OCI-LY1 (cell line): ENCODE measurements at regions not wholly inside any gene's neighbourhood (a gene's known extent, or its start where the extent isn't known, plus 50 kb on each side); places are given as distances from the start of the nearest gene placed in this dataset.

Experiments
- H2AFZ ChIP-seq: fragments of 200-600 bp; sonication (generic), shearing (Covaris generic); 2 replicates; pipeline ENCODE4 v1.6.0; 2014; ENCODE audit warnings: antibody characterized with exemption, mild to moderate bottlenecking, low read length
- H3F3A ChIP-seq: fragments of 200-600 bp; sonication (generic), shearing (Covaris generic); 2 replicates; pipeline ENCODE4 v1.6.0; 2014; ENCODE audit warnings: mild to moderate bottlenecking, antibody characterized with exemption, low read length, moderate library complexity; ENCODE audit not compliant: insufficient read depth
- H3K27ac ChIP-seq: fragments of 200-600 bp; sonication (generic); 2 replicates; pipeline ENCODE4 v1.5.1; 2014; ENCODE audit warnings: low read length, mixed run types, mild to moderate bottlenecking, low read depth; ENCODE audit not compliant: poor library complexity, severe bottlenecking
- H3K27me3 ChIP-seq: fragments of 200-600 bp; sonication (generic); 2 replicates; pipeline ENCODE4 v1.6.0; 2014; ENCODE audit warnings: antibody characterized with exemption, mild to moderate bottlenecking, low read length, moderate library complexity; ENCODE audit not compliant: insufficient read depth
- H3K36me3 ChIP-seq: fragments of 200-600 bp; sonication (generic); 2 replicates; pipeline ENCODE4 v1.6.1; 2014; ENCODE audit warnings: mild to moderate bottlenecking, antibody characterized with exemption, low read length, moderate library complexity, mixed read lengths; ENCODE audit not compliant: insufficient read depth
- H3K4me1 ChIP-seq: fragments of 200-600 bp; sonication (generic); 2 replicates; pipeline ENCODE4 v1.5.1; 2014; ENCODE audit warnings: mild to moderate bottlenecking, low read length, moderate library complexity; ENCODE audit not compliant: insufficient read depth, severe bottlenecking
- H3K4me2 ChIP-seq: fragments of 200-600 bp; sonication (generic), shearing (Covaris generic); 2 replicates; pipeline ENCODE4 v1.6.1; 2014; ENCODE audit warnings: low read length
- H3K4me3 ChIP-seq: fragments of 200-600 bp; sonication (generic); 2 replicates; pipeline ENCODE4 v1.5.1; 2014; ENCODE audit warnings: low read length, low read depth, mild to moderate bottlenecking, mixed read lengths; ENCODE audit not compliant: poor library complexity, severe bottlenecking
- H3K79me2 ChIP-seq: fragments of 200-600 bp; shearing (Covaris generic); 2 replicates; pipeline ENCODE4 v1.6.1; 2016; ENCODE audit warnings: mixed run types, low read length, mixed read lengths; ENCODE audit not compliant: insufficient read depth
- H3K9ac ChIP-seq: fragments of 200-600 bp; sonication (generic), shearing (Covaris generic); 2 replicates; pipeline ENCODE4 v1.6.1; 2014; ENCODE audit warnings: mild to moderate bottlenecking, low read length, mixed read lengths
- H3K9me2 ChIP-seq: fragments of 200-600 bp; sonication (generic), shearing (Covaris generic); 2 replicates; pipeline ENCODE4 v1.6.1; 2014; ENCODE audit warnings: low read depth, mild to moderate bottlenecking, low read length, mixed read lengths
- H3K9me3 ChIP-seq: fragments of 200-600 bp; shearing (Covaris generic); 2 replicates; pipeline ENCODE4 v1.6.1; 2014; ENCODE audit warnings: low read length, mixed read lengths
- H4K20me1 ChIP-seq: fragments of 200-600 bp; sonication (generic), shearing (Covaris generic); 2 replicates; pipeline ENCODE4 v1.6.0; 2016; ENCODE audit warnings: mild to moderate bottlenecking, low read length; ENCODE audit not compliant: insufficient read depth
- EZH2 ChIP-seq: fragments of 200-600 bp; sonication (generic), shearing (Covaris generic); IDR thresholded peaks from 2 replicates; pipeline ENCODE4 v1.8.0; 2017; ENCODE audit warnings: borderline replicate concordance, mixed run types, mild to moderate bottlenecking, antibody characterized with exemption, low read length, moderate library complexity, mixed read lengths
- TF ChIP-seq, protein P1 (sequence below): fragments of 200-600 bp; sonication (generic), shearing (Covaris generic); IDR thresholded peaks from 2 replicates; pipeline ENCODE4 v1.5.1; 2017; ENCODE audit warnings: mild to moderate bottlenecking, antibody characterized with exemption, low read length, moderate library complexity, mixed read lengths

DNA sequence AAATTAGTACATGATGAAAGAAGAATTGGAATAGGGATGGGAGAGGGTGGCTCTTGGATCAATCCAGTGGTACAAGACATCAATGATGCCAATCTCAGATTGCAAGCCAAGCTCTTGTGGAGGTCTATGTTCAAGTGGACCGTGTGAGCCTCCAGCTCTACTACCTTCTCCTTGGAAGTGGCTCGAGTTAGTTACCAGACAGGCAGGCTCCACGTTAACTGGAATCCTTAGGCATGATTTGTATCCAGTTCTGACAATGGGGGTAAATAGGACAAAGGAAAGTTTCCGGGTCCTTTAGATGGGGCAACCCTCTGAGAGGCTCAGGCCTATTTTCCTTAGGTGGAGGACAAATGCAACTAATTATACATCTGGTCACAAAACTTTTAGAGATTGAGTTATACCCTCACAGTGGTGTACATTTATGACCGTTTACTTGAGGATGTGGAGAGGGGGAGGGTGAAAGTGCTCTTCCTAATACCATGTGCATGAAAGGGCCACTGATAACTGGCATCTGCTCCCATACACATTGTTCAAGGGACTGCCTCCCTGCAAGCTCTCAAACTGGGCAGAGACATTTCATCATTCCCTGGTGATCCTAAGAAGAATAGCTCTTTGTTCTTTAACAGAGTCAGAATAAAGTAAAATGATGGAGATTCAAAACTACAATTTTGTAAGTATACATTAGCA lies 180.2 kb downstream of the SOCS6 start:
- Histone ChIP-seq H3K4me3 (no peak overlapping the region), H3F3A (no peaks in the 10 kb centered on the region), H3K79me2 (no peaks in the 10 kb centered on the region), H3K4me2 (no peak overlapping the region), H3K36me3 (no peaks in the 10 kb centered on the region), H3K27ac (no peak overlapping the region), H4K20me1 (no peaks in the 10 kb centered on the region), H2AFZ (no peak overlapping the region), H3K9ac (no peak overlapping the region), H3K4me1 (no peaks in the 10 kb centered on the region), H3K9me3 (no peaks in the 10 kb centered on the region), H3K27me3 (no peaks in the 10 kb centered on the region), H3K9me2 (no peaks in the 10 kb centered on the region)
- no peak for TF ChIP-seq EZH2
- TF ChIP-seq, protein P1, sequence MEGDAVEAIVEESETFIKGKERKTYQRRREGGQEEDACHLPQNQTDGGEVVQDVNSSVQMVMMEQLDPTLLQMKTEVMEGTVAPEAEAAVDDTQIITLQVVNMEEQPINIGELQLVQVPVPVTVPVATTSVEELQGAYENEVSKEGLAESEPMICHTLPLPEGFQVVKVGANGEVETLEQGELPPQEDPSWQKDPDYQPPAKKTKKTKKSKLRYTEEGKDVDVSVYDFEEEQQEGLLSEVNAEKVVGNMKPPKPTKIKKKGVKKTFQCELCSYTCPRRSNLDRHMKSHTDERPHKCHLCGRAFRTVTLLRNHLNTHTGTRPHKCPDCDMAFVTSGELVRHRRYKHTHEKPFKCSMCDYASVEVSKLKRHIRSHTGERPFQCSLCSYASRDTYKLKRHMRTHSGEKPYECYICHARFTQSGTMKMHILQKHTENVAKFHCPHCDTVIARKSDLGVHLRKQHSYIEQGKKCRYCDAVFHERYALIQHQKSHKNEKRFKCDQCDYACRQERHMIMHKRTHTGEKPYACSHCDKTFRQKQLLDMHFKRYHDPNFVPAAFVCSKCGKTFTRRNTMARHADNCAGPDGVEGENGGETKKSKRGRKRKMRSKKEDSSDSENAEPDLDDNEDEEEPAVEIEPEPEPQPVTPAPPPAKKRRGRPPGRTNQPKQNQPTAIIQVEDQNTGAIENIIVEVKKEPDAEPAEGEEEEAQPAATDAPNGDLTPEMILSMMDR, result no peak

DNA sequence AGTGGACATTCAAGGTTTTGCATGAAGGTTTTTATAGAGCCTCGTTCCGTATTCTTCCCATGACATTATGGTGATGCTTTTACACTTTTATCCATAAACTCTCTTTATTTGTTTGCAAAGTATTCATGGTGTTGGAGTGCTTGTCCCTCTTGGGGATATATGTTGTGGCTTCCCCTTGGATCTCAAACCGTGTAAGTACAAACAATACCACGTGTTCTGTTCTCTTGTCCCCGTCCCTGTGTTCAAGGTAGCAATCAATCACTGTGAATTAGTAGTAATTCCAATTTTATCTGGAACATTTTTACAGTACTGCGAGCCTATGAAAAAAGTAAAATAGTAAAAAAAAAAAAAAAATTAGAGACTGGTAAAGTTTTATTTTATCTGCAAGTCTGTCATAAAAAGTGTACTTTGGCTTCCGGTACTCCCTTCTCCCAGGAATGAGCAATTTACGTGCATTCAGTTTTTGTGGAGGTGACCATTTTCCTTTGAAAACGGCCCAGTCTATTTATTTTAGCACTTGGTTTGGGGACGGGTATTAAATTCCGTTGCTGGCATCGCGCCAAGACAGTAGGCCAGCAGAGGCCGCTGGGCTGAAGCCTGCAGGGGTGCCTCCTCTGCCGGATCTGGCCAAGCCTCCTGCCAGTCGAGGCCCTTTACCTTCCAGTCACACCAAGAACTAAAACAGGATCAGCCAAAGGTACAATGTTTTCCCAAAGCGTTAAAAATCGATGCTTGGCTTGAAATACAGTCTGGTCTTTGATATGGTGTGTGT lies 175.7 kb downstream of the SOCS6 start:
- Histone ChIP-seq H3K36me3 (no peaks in the 10 kb centered on the region), H3F3A (no peaks in the 10 kb centered on the region), H4K20me1 (no peaks in the 10 kb centered on the region), H3K27me3 (no peaks in the 10 kb centered on the region), H3K9me3 (no peaks in the 10 kb centered on the region), H3K4me2 (no peak overlapping the region), H3K9me2 (no peaks in the 10 kb centered on the region), H3K27ac (no peak overlapping the region), H3K4me3 (no peak overlapping the region), H3K79me2 (no peaks in the 10 kb centered on the region), H3K4me1 (no peaks in the 10 kb centered on the region), H2AFZ (no peak overlapping the region), H3K9ac (no peak overlapping the region)
- no peak for TF ChIP-seq EZH2
- TF ChIP-seq, protein P1, result no peak

- H3K36me3 ChIP-seq, result no peaks in the 10 kb centered on the region
- H3K79me2 ChIP-seq, result no peaks in the 10 kb centered on the region
- H3F3A ChIP-seq, result no peaks in the 10 kb centered on the region
- H3K4me1 ChIP-seq, result no peaks in the 10 kb centered on the region
- no peak overlapping the region for H3K4me2 ChIP-seq
- no peaks in the 10 kb centered on the region for H4K20me1 ChIP-seq
- no peak for TF ChIP-seq EZH2
- TF ChIP-seq, protein P1, result no peak
- no peaks in the 10 kb centered on the region for H3K9me2 ChIP-seq
- no peaks in the 10 kb centered on the region for H3K9me3 ChIP-seq
- no peak overlapping the region for H3K9ac ChIP-seq
- no peak overlapping the region for H3K27ac ChIP-seq
- no peaks in the 10 kb centered on the region for H3K27me3 ChIP-seq
- no peak overlapping the region for H3K4me3 ChIP-seq
- no peak overlapping the region for H2AFZ ChIP-seq
These were observed 174.2 kb downstream of the SOCS6 start for GRCh38 chr18:70463085-70463484.
